A549 (cell line): ENCODE measurements at regions not wholly inside any gene's neighbourhood (a gene's known extent, or its start where the extent isn't known, plus 50 kb on each side); places are given as distances from the start of the nearest gene placed in this dataset.

ENCODE experiments used
- ATAC-seq, 2 experiments: fragments of 200-7000 bp in 1 of 2; fragments of >200 bp in 1 of 2; cut with Nextera tagmentation in 1 of 2; cut with Tn5 transposase in 1 of 2; 3 replicates each; pipeline versions ENCODE4 v1.8.0 to v1.9.1; 2018 to 2020; ENCODE audit warnings: mild to moderate bottlenecking in 1 of 2, moderate library complexity in 1 of 2
- CTCF ChIA-PET: fragments of 300-600 bp; sonication (Branson Sonifier 250); formaldehyde crosslinking; extraction: SDS; loops from one replicate; lab custom pipeline; 2021; ENCODE audit warnings: antibody characterized with exemption, inconsistent platforms; lab: Yijun Ruan, JAX
- POLR2A ChIA-PET: fragments of 350-600 bp; formaldehyde crosslinking; extraction: SDS; loops from one replicate; lab custom pipeline; 2021; ENCODE audit warnings: antibody characterized with exemption, inconsistent platforms; lab: Yijun Ruan, JAX
- DNase-seq, 2 experiments: peaks; one replicate each; pipeline versions ENCODE4 v3.0.0 to v3.0.0-alpha.2; 2011 to 2016; ENCODE audit warnings: low read depth in 1 of 2, low spot score in 1 of 2
- FAIRE-seq: peaks from 2 replicates; lab custom pipeline; 2011; peaks lifted over from hg19 to GRCh38; lab: Jason Lieb, UNC
- H3K27ac ChIP-seq, 2 experiments: fragments of >200 bp; sonication (Bioruptor Twin); formaldehyde crosslinking; 3 replicates each; pipeline ENCODE4 v1.5.1; 2016 to 2017
- H3K4me1 ChIP-seq: fragments of >200 bp; sonication (Bioruptor Twin); formaldehyde crosslinking; 3 replicates; pipeline ENCODE4 v1.6.1; 2016
- H3K4me2 ChIP-seq: fragments of >200 bp; sonication (Bioruptor Twin); formaldehyde crosslinking; 3 replicates; pipeline ENCODE4 v1.6.1; 2016
- H3K4me3 ChIP-seq: fragments of >200 bp; sonication (Bioruptor Twin); formaldehyde crosslinking; 3 replicates; pipeline ENCODE4 v1.5.1; 2016
- H3K9me3 ChIP-seq: fragments of >200 bp; sonication (Bioruptor Twin); formaldehyde crosslinking; 3 replicates; pipeline ENCODE4 v1.6.1; 2016
- CBX8 ChIP-seq: fragments of 200-600 bp; sonication (generic); IDR thresholded peaks from 2 replicates; pipeline ENCODE4 v1.6.1; 2016
- CHD2 ChIP-seq: fragments of 150-350 bp; IDR thresholded peaks from 2 replicates; pipeline ENCODE4 v1.6.1; 2014; ENCODE audit warnings: low read length; ENCODE audit not compliant: partially characterized antibody
- EP300 ChIP-seq, 2 experiments: fragments of >200 bp; sonication (Bioruptor Twin); formaldehyde crosslinking; IDR thresholded peaks; 2 replicates in 1 of 2; 3 replicates in 1 of 2; pipeline ENCODE4 v1.6.1; 2016 to 2017
- FOXS1 ChIP-seq: fragments of 250-450 bp; sonication (Bioruptor Pico); IDR thresholded peaks from 2 replicates; pipeline ENCODE4 v1.5.0; 2020; ENCODE audit warnings: mild to moderate bottlenecking, moderate library complexity
- HEYL ChIP-seq: fragments of 250-450 bp; sonication (Bioruptor Pico); IDR thresholded peaks from 2 replicates; pipeline ENCODE4 v1.8.0; 2021; ENCODE audit warnings: mild to moderate bottlenecking, moderate library complexity
- HOXB13 ChIP-seq: fragments of 250-450 bp; sonication (Bioruptor Pico); IDR thresholded peaks from 2 replicates; pipeline ENCODE4 v1.5.0; 2020; ENCODE audit warnings: low read depth, mild to moderate bottlenecking, moderate library complexity
- MAFK ChIP-seq: fragments of 450-650 bp; IDR thresholded peaks from 2 replicates; pipeline ENCODE4 v1.6.1; 2014; ENCODE audit not compliant: partially characterized antibody
- NPAS2 ChIP-seq: fragments of 250-450 bp; sonication (Bioruptor Pico); IDR thresholded peaks from 2 replicates; pipeline ENCODE4 v1.8.0; 2022; ENCODE audit warnings: mild to moderate bottlenecking, moderate library complexity, borderline replicate concordance
- NR3C1 ChIP-seq: fragments of >200 bp; sonication (Bioruptor Twin); formaldehyde crosslinking; IDR thresholded peaks from 3 replicates; pipeline ENCODE4 v1.6.1; 2017
- PHF8 ChIP-seq: fragments of 200-600 bp; sonication (generic); IDR thresholded peaks from 2 replicates; pipeline ENCODE4 v1.6.1; 2016; ENCODE audit warnings: low read depth, mild to moderate bottlenecking, antibody characterized with exemption, moderate library complexity, borderline replicate concordance
- RAD21 ChIP-seq, 2 experiments: fragments of >200 bp in 1 of 2; sonication (Bioruptor Twin) in 1 of 2; formaldehyde crosslinking in 1 of 2; IDR thresholded peaks in 1 of 2; conservative IDR thresholded peaks in 1 of 2; 2 replicates in 1 of 2; 3 replicates in 1 of 2; pipeline ENCODE4 v1.6.1; 2012 to 2018; ENCODE audit warnings: inconsistent platforms in 1 of 2
- RCOR1 ChIP-seq: fragments of 150-350 bp; IDR thresholded peaks from 2 replicates; pipeline ENCODE4 v1.6.1; 2014; ENCODE audit warnings: antibody characterized with exemption, low read length, low read depth
- RFX5 ChIP-seq: fragments of 450-650 bp; IDR thresholded peaks from 2 replicates; pipeline ENCODE4 v1.7.1; 2014; ENCODE audit warnings: antibody characterized with exemption, mild to moderate bottlenecking, moderate library complexity
- USF2 ChIP-seq: fragments of 450-650 bp; IDR thresholded peaks from 2 replicates; pipeline ENCODE4 v1.6.1; 2014; ENCODE audit warnings: antibody characterized with exemption
- ZFP36 ChIP-seq: fragments of 450-650 bp; IDR thresholded peaks from 2 replicates; pipeline ENCODE4 v1.6.1; 2014; ENCODE audit warnings: borderline replicate concordance; ENCODE audit not compliant: partially characterized antibody
- ZSCAN20 ChIP-seq: fragments of 250-450 bp; sonication (Bioruptor Pico); IDR thresholded peaks from 2 replicates; pipeline ENCODE4 v1.8.0; 2022; ENCODE audit warnings: mild to moderate bottlenecking, moderate library complexity
- WGBS: methylation state at CpG from one replicate; pipeline ENCODE4 v1.1.6; 2017; ENCODE audit errors: missing lambda C conversion rate; 5-methylcytosine and 5-hydroxymethylcytosine counted together
- TF ChIP-seq, protein P1 (sequence below): fragments of 250-450 bp; sonication (Bioruptor Pico); IDR thresholded peaks from 2 replicates; pipeline ENCODE4 v1.5.0; 2021; ENCODE audit warnings: mild to moderate bottlenecking, moderate library complexity, borderline replicate concordance

- TF ChIP-seq NPAS2 (CRISPR knock-in tag): no peak
Observed at GRCh38 chrX:43589735-43590134, 66.4 kb upstream of the MAOA start.

DNA sequence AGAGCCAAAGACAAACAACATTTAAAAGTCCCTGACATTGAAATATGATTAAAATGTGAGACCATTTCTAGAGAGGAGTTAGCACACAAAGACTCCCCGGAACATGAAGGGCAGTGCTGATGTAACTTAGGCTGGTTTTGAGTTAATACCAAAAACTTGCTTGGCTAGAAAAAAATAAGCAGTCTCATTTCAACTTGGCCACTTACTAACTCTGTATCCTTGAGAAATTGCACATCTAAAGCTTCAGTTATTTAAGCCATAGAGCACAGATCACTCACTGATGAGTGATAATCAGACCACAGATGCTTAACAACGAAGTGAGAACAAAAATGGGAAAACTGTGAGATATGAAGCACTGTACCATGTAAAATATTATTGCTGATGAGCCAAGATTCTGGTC is 65.9 kb upstream of the MAOA start:
- ATAC-seq: no peak
- Histone ChIP-seq H3K4me2 (peak overlapping the region; percentile 33; the same call in 2 of the 3 replicates), H3K4me3 (no peak overlapping the region), H3K27ac (peak overlapping the region in 1 of 2 experiments; percentile 20; a peak in 1 of 6 replicates), H3K4me1 (no peaks in the 10 kb centered on the region; the same call in 2 of the 3 replicates), H3K9me3 (no peaks in the 10 kb centered on the region)
- TF ChIP-seq ZFP36: no peak
- no peak for TF ChIP-seq FOXS1 (CRISPR knock-in tag)
- no peak for TF ChIP-seq HEYL (CRISPR knock-in tag)
- TF ChIP-seq, protein P1, sequence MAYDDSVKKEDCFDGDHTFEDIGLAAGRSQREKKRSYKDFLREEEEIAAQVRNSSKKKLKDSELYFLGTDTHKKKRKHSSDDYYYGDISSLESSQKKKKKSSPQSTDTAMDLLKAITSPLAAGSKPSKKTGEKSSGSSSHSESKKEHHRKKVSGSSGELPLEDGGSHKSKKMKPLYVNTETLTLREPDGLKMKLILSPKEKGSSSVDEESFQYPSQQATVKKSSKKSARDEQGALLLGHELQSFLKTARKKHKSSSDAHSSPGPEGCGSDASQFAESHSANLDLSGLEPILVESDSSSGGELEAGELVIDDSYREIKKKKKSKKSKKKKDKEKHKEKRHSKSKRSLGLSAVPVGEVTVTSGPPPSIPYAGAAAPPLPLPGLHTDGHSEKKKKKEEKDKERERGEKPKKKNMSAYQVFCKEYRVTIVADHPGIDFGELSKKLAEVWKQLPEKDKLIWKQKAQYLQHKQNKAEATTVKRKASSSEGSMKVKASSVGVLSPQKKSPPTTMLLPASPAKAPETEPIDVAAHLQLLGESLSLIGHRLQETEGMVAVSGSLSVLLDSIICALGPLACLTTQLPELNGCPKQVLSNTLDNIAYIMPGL (CRISPR knock-in tag): no peak
- no peak for TF ChIP-seq HOXB13
- no peak for TF ChIP-seq PHF8
- TF ChIP-seq EP300 (IDR thresholded peaks at IDR 0.05): no peak
- DNase-seq: no peak
- 29% methylated on average over 2 of the region's 2 CpGs for WGBS
- FAIRE-seq: peak; percentile 77
- POLR2A ChIA-PET: no interaction called here
- CTCF ChIA-PET: no interaction called here

More at GRCh38 chrX:43589735-43590134, 66.4 kb upstream of the MAOA start:
- H3K4me1 ChIP-seq: no peaks in the 10 kb centered on the region; the same call in 2 of the 3 replicates
- no peak overlapping the region for H3K4me3 ChIP-seq
- WGBS: 5% methylated on average over 3 of the region's 3 CpGs
- ChIA-PET POLR2A (no interaction called here), CTCF (no interaction called here)
- ATAC-seq: no peak
- FAIRE-seq: no peak
- DNase-seq: no peak
- H3K27ac ChIP-seq: peak overlapping the region in 1 of 2 experiments; percentile 27; a peak in 1 of 6 replicates
- H3K9me3 ChIP-seq: no peaks in the 10 kb centered on the region
- H3K4me2 ChIP-seq: peak overlapping the region; percentile 33; the same call in 2 of the 3 replicates

- WGBS: 50% methylated on average over 3 of the region's 3 CpGs
Observed at GRCh38 chrX:43592597-43592996, 63.5 kb upstream of the MAOA start.

GRCh38 chrX:43595931-43596330 is 60.2 kb upstream of the MAOA start:
- Histone ChIP-seq H3K4me3 (no peak overlapping the region), H3K4me2 (no peak overlapping the region), H3K4me1 (no peaks in the 10 kb centered on the region), H3K27ac (no peak overlapping the region), H3K9me3 (no peaks in the 10 kb centered on the region)
- FAIRE-seq (no peak), ATAC-seq (no peak), DNase-seq (no peak)
- ChIA-PET CTCF (no interaction called here), POLR2A (no interaction called here)
- TF ChIP-seq ZSCAN20 (CRISPR knock-in tag) (no peak), RAD21 (conservative IDR thresholded peaks at IDR 0.05 in 1 of 2, IDR thresholded peaks at IDR 0.05 in 1 of 2) (no peak)

More at GRCh38 chrX:43592597-43592996, 63.5 kb upstream of the MAOA start:
- no peak for DNase-seq
- ChIA-PET POLR2A (no interaction called here), CTCF (interaction anchor here (1.4 kb wide), 1 partner anchor 63 kb away, joined by 4 read pairs; the partner anchor contains the start of gene MAOA)
- no peaks in the 10 kb centered on the region for H3K9me3 ChIP-seq
- H3K4me1 ChIP-seq: no peaks in the 10 kb centered on the region; the same call in 2 of the 3 replicates
- H3K27ac ChIP-seq: no peak overlapping the region
- no peak for TF ChIP-seq RFX5
- TF ChIP-seq USF2: no peak
- TF ChIP-seq NR3C1: no peak
- no peak for TF ChIP-seq MAFK
- TF ChIP-seq CBX8: no peak
- TF ChIP-seq CHD2: no peak
- no peak for TF ChIP-seq RCOR1
- no peak overlapping the region for H3K4me2 ChIP-seq
- ATAC-seq: no peak
- H3K4me3 ChIP-seq: no peak overlapping the region
- FAIRE-seq: no peak
